ENCODE measurements at regions not wholly inside any gene's neighbourhood (a gene's known extent, or its start where the extent isn't known, plus 50 kb on each side); places are given as distances from the start of the nearest gene placed in this dataset.

DNA sequence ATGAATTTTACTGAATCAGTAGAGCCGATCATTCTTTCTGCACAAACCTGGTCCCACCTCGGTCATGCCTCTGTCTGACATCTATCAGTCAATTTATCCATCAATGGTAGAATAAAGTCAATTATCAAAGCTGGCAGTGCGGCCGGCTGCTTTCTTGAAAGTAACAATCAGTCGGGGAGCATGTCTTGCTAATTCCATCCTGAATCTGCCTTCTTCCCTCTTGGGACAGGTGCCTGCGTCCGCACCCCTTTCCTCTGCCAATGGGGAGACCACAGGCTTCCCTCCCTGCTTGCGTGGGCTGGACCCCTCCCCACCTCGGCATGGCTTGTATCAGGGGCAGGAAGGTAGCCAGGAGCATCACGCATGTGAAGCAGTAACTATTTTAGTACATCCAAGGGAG is 962.9 kb downstream of the BRD1 start:
- TF ChIP-seq, protein P1, sequence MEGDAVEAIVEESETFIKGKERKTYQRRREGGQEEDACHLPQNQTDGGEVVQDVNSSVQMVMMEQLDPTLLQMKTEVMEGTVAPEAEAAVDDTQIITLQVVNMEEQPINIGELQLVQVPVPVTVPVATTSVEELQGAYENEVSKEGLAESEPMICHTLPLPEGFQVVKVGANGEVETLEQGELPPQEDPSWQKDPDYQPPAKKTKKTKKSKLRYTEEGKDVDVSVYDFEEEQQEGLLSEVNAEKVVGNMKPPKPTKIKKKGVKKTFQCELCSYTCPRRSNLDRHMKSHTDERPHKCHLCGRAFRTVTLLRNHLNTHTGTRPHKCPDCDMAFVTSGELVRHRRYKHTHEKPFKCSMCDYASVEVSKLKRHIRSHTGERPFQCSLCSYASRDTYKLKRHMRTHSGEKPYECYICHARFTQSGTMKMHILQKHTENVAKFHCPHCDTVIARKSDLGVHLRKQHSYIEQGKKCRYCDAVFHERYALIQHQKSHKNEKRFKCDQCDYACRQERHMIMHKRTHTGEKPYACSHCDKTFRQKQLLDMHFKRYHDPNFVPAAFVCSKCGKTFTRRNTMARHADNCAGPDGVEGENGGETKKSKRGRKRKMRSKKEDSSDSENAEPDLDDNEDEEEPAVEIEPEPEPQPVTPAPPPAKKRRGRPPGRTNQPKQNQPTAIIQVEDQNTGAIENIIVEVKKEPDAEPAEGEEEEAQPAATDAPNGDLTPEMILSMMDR (IDR thresholded peaks at IDR 0.05; ENCODE audit: extremely low read depth, missing control alignments), result no peak
- DNase-seq (ENCODE audit: low spot score), result no peak

DNA sequence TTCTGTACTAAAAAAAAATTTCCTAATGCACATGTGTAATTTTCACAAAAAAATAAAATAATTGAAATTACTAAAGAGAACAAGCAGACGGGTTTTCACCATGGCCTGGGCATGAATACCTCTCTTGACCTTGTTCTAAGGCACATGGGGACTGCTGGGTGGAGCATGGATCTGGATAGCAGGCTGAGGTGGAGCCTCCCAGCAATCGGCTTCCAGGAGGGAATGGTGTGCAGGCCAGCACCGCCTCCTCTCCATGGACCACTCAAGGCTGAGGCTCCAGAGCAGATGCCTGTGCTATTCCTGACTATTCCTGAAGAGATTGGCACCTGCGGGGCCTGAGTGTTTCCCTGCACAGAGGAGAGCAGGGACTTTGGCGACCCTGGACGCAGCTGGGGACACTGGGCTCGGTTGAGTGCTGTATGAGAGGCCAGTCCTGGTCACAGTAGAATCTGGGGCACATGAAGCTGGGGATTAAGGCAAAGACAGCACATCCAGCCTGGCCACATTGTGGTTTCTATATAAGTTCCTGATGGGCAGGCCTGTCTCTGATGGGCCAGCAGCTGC is 963.6 kb downstream of the BRD1 start:
- DNase-seq (ENCODE audit: low spot score), result no peak
- TF ChIP-seq, protein P1 (IDR thresholded peaks at IDR 0.05; ENCODE audit: extremely low read depth, missing control alignments), result no peak

GRCh38 chr22:48860557-48860956 is 967.1 kb downstream of the BRD1 start:
- TF ChIP-seq, protein P1 (IDR thresholded peaks at IDR 0.05; ENCODE audit: extremely low read depth, missing control alignments), result no peak
- no peak for DNase-seq (ENCODE audit: low spot score)

DNA sequence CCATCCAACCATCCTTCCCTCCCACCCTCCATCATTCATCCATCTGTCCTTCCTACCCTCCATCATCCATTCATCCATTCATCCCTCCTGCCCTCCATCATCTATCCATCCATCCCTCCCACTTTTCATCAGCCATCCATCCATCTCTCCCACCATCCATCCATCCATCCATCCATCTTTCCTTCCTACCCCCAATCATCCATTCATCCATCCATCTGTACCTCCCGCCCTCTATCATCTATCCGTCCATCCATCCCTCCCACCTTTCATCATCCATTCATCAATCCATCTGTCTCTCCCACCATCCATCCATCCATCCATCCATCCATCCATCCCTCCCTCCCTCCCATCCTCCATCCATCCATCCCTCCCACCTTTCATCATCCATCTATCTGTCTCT is 968.8 kb downstream of the BRD1 start:
- TF ChIP-seq, protein P1 (IDR thresholded peaks at IDR 0.05; ENCODE audit: extremely low read depth, missing control alignments), result no peak
- no peak for DNase-seq (ENCODE audit: low spot score)

GRCh38 chr22:48858121-48858520 is 969.6 kb downstream of the BRD1 start:
- TF ChIP-seq, protein P1 (IDR thresholded peaks at IDR 0.05; ENCODE audit: extremely low read depth, missing control alignments), result no peak
- DNase-seq (ENCODE audit: low spot score), result no peak

GRCh38 chr22:48857202-48857805 is 970.4 kb downstream of the BRD1 start:
- TF ChIP-seq, protein P1 (IDR thresholded peaks at IDR 0.05; ENCODE audit: extremely low read depth, missing control alignments), result no peak
- DNase-seq (ENCODE audit: low spot score), result no peak

- DNase-seq (ENCODE audit: low spot score), result no peak
- TF ChIP-seq, protein P1 (IDR thresholded peaks at IDR 0.05; ENCODE audit: extremely low read depth, missing control alignments), result no peak
These were observed 971.4 kb downstream of the BRD1 start for GRCh38 chr22:48856308-48856615.

Measured in GM20000 (cell line).